Duodenal mucosa (tissue), 2 donors: ENCODE measurements at regions not wholly inside any gene's neighbourhood (a gene's known extent, or its start where the extent isn't known, plus 50 kb on each side); places are given as distances from the start of the nearest gene placed in this dataset.

Experiments
- H3K27ac ChIP-seq: one replicate; pipeline ENCODE4 v1.7.0; 2013; ENCODE audit warnings: low read depth, low read length
- H3K27me3 ChIP-seq, 2 donors: one replicate each; pipeline ENCODE4 v1.7.0; 2013; ENCODE audit warnings: low read length in 2 of 2, control low read depth in 1 of 2; ENCODE audit not compliant: insufficient read depth in 2 of 2, control insufficient read depth in 1 of 2
- H3K36me3 ChIP-seq, 2 donors: one replicate each; pipeline ENCODE4 v1.7.0; 2013; ENCODE audit warnings: low read length in 2 of 2, control low read depth in 1 of 2; ENCODE audit not compliant: insufficient read depth in 2 of 2, control insufficient read depth in 1 of 2
- H3K4me1 ChIP-seq, 2 donors: one replicate each; pipeline ENCODE4 v1.7.0; 2013; ENCODE audit warnings: low read length in 2 of 2, control low read depth in 1 of 2; ENCODE audit not compliant: insufficient read depth in 2 of 2, control insufficient read depth in 1 of 2
- H3K4me3 ChIP-seq, 2 donors: one replicate each; pipeline ENCODE4 v1.7.0; 2013; ENCODE audit warnings: low read length in 2 of 2, low read depth in 1 of 2
- H3K9ac ChIP-seq, 2 donors: one replicate each; pipeline ENCODE4 v1.7.0; 2013; ENCODE audit warnings: low read length in 2 of 2, low read depth in 1 of 2
- H3K9me3 ChIP-seq, 2 donors: one replicate each; pipeline ENCODE4 v1.7.0; 2013; ENCODE audit warnings: low read length in 2 of 2, control low read depth in 1 of 2; ENCODE audit not compliant: control insufficient read depth in 1 of 2

GRCh38 chr1:168782559-168783116 lies 53.6 kb upstream of the DPT start:
- Histone ChIP-seq H3K4me3 (no peak overlapping the region), H3K36me3 (no peaks in the 10 kb centered on the region), H3K4me1 (no peaks in the 10 kb centered on the region), H3K9ac (no peak overlapping the region), H3K27me3 (no peaks in the 10 kb centered on the region), H3K9me3 (no peaks in the 10 kb centered on the region), H3K27ac (no peak overlapping the region)

DNA sequence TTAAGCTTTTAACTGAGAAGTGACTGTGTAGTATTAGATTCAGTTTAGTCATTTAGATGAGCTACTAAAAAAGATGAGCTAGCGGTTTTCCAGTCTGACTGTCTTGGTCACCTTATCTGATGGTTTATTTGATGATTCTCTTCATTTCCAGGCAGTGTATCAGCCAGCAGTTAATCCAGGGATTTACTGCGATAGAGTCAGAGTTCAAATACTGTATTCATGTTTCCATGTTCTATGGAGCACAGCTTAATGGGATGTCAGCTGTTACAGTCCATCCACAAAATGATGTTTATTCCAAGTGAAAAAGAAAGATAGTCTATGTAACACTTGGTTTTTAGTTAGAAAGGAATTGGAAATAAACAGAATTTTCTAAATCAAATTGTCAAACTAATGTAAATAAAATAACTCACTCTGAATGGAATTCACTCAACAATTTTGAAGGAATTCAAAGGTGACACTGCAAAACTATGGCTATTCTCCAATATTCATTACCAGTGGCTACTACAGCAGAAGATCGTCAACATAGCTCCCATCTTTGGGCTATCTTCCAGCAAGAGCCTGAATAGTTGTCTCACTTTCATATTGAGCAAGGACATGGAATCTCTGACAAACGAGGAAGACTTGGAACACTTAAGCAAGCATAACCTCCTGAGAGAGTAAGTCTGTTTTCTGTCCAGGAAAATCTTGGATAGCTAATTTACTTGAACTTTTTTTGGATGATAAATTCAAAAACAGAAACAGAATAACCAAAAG lies 54.6 kb upstream of the DPT start:
- Histone ChIP-seq H3K36me3 (no peaks in the 10 kb centered on the region), H3K27me3 (no peaks in the 10 kb centered on the region), H3K9ac (no peak overlapping the region), H3K9me3 (no peaks in the 10 kb centered on the region), H3K27ac (no peak overlapping the region), H3K4me3 (no peak overlapping the region), H3K4me1 (no peaks in the 10 kb centered on the region)

DNA sequence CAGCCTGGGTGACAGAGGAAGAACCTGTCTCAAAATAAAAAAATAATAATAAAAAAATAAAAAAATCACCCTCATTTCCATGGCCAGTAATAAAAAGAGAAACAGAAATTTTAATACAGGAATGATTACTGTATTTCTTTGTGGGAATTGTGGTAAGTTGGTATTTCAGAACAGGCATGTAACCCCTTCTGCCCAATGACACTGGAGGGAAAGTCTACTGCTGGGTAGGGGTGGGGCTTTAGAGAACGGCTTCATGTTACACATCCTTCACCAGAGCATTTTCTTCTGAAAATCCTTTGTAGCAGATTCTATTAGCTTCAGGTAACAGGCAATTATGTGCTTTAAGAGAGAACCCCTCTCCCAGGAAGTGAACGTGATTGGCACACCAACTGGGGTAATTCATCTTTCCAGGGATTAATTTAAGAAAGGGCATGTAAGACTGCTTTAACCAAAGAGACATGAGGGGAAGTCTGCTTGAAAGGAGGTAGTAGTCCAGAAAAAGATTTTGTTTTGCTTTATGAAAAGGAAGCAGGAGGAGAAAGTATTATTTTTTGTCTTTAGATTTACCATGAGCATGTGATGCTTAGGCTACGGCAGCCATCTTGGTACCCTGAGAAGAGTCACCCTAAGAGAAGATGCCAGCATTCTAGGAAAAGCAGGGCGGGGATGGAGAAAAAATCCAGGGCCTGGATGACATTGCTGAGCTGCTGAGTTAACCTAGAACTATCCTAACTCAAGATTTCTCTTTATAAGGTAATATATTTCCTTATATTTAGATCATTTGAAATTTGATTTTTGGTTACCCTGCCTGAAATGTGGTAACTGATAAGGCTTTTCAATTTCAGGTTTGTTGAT lies 57.7 kb upstream of the DPT start:
- no peak overlapping the region for H3K27ac ChIP-seq
- no peaks in the 10 kb centered on the region for H3K4me1 ChIP-seq
- H3K9ac ChIP-seq: no peak overlapping the region
- no peak overlapping the region for H3K4me3 ChIP-seq
- H3K27me3 ChIP-seq: no peaks in the 10 kb centered on the region
- no peaks in the 10 kb centered on the region for H3K36me3 ChIP-seq
- no peaks in the 10 kb centered on the region for H3K9me3 ChIP-seq

DNA sequence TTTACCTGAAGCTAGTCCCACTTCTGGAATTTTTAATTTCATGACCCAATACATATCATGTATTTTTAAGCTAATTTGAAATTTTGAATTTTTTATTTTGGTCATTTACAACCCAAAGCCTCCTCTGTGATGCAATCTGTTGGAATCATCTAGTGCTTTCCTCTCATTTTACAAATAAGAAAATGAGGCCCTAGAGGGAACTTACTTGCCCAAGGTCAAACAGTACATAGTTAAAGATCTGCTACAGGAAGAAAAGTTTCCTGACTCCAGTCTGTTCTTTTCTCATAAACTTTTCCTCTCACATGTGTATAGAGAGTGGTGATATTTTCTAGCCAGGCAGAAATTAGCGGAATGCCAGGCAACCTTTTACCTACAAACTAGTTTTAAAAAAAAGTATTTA lies 59.3 kb upstream of the DPT start:
- Histone ChIP-seq H3K27ac (no peak overlapping the region), H3K4me1 (no peaks in the 10 kb centered on the region), H3K4me3 (no peak overlapping the region), H3K9ac (no peak overlapping the region), H3K36me3 (no peaks in the 10 kb centered on the region), H3K27me3 (no peaks in the 10 kb centered on the region), H3K9me3 (no peaks in the 10 kb centered on the region)

GRCh38 chr1:168789501-168789900 lies 60.5 kb upstream of the DPT start:
- Histone ChIP-seq H3K36me3 (no peaks in the 10 kb centered on the region), H3K4me3 (no peak overlapping the region), H3K27ac (no peak overlapping the region), H3K4me1 (no peaks in the 10 kb centered on the region), H3K27me3 (no peaks in the 10 kb centered on the region), H3K9ac (no peak overlapping the region), H3K9me3 (no peaks in the 10 kb centered on the region)

GRCh38 chr1:168792142-168792541 lies 63.1 kb upstream of the DPT start:
- no peak overlapping the region for H3K27ac ChIP-seq
- H3K4me3 ChIP-seq: no peak overlapping the region
- no peaks in the 10 kb centered on the region for H3K4me1 ChIP-seq
- no peaks in the 10 kb centered on the region for H3K27me3 ChIP-seq
- no peak overlapping the region for H3K9ac ChIP-seq
- H3K36me3 ChIP-seq: no peaks in the 10 kb centered on the region
- H3K9me3 ChIP-seq: no peaks in the 10 kb centered on the region

- H3K4me3 ChIP-seq: no peak overlapping the region
- H3K4me1 ChIP-seq: no peaks in the 10 kb centered on the region
- H3K27me3 ChIP-seq: no peaks in the 10 kb centered on the region
- H3K9me3 ChIP-seq: no peaks in the 10 kb centered on the region
- no peak overlapping the region for H3K9ac ChIP-seq
- H3K27ac ChIP-seq: no peak overlapping the region
- H3K36me3 ChIP-seq: no peaks in the 10 kb centered on the region
These were observed 63.7 kb upstream of the DPT start for GRCh38 chr1:168792592-168793125.

DNA sequence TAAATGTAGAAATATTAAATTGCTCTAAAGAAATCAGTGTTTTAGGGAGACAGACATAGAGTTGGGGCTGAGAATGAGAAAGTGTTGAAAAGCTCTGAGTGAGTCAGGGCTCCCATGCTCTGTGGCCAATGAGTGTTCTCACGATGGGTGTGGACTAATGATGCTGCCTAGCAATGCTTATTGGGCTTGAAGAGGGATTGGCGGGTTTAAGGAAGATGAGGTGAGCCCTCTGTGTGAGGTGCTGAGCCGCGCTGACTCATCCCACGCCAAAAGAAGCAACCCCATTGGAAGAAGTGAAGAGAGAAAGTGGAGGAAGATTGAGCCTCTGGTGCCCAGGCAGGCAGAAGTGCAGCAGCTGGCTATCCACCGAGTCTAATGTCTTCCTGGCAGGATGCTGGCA lies 65.1 kb upstream of the DPT start:
- Histone ChIP-seq H3K27ac (no peak overlapping the region), H3K36me3 (no peaks in the 10 kb centered on the region), H3K9me3 (no peaks in the 10 kb centered on the region), H3K4me3 (no peak overlapping the region), H3K9ac (no peak overlapping the region), H3K4me1 (peaks cover 0 to 1% of the 10 kb centered on the region in 2 donors), H3K27me3 (no peaks in the 10 kb centered on the region)

GRCh38 chr1:168795681-168796080 lies 66.7 kb upstream of the DPT start:
- Histone ChIP-seq H3K9ac (no peak overlapping the region), H3K27me3 (no peaks in the 10 kb centered on the region), H3K9me3 (no peaks in the 10 kb centered on the region), H3K36me3 (no peaks in the 10 kb centered on the region), H3K4me3 (no peak overlapping the region), H3K4me1 (peaks cover under 1 to 15% of the 10 kb centered on the region in 2 donors), H3K27ac (no peak overlapping the region)
